ENCODE measurements at regions not wholly inside any gene's neighbourhood (a gene's known extent, or its start where the extent isn't known, plus 50 kb on each side); places are given as distances from the start of the nearest gene placed in this dataset.

DNA sequence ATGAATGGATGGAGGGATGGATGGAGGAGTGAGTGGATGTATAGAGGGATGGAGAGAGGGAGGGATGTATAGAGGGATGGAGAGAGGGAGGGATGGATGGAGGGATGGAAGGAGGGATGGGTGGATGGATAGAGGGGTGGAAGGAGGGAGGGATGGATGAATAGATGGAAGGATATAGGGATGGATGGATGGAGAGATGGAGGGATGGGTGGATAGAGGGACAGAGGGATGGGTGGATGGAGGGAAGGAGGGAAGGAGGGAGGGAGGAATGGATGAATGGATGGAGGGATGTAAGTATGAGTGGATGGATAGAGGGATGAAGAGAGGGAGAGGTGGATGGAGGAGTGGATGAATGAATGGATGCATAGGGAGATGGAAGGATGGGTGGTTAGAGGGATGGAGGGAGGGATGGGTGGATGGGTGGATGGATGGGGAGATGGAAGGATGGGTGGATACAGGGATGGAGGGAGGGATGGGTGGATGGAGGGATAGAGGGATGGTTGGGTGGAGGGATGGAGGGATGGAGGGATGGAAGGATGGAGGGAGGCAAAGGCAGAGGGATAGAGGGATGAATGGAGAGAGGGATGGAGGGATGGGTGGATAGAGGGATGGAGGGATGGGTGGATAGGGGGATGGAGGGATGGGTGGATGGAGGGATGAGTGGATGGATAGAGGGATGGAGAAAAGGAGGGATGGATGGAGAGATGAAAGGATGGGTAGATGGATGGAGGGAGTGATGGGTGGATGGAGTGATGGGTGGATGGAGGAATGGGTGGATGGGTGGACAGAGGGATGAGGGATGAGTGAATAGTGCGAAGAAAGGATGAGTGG, 313.8 kb downstream of the UACA start:
- WGBS, 5 donors = 90 to 100% (median 96%) methylated on average over 1 of the region's 1 CpG
- intact Hi-C loops (cut with DNase I; ENCODE audit: low total_unique reads) = no loop called here
- H3K4me3 ChIP-seq = no peak overlapping the region
- H3K4me1 ChIP-seq = peaks cover 13 to 33% (median 26%) of the 10 kb centered on the region in 4 donors
- DNase-seq = no peak
- TF ChIP-seq EP300 (IDR thresholded peaks at IDR 0.05) (no peak), POLR2AphosphoS5 (IDR thresholded peaks at IDR 0.05) (no peak), POLR2A (IDR thresholded peaks at IDR 0.05) (no peak)
- no peak overlapping the region for H3K27ac ChIP-seq
- H3K9me3 ChIP-seq = no peaks in the 10 kb centered on the region
- H3K36me3 ChIP-seq = no peaks in the 10 kb centered on the region
- peaks cover 0 to 9% (median 0%) of the 10 kb centered on the region in 3 donors for H3K27me3 ChIP-seq

DNA sequence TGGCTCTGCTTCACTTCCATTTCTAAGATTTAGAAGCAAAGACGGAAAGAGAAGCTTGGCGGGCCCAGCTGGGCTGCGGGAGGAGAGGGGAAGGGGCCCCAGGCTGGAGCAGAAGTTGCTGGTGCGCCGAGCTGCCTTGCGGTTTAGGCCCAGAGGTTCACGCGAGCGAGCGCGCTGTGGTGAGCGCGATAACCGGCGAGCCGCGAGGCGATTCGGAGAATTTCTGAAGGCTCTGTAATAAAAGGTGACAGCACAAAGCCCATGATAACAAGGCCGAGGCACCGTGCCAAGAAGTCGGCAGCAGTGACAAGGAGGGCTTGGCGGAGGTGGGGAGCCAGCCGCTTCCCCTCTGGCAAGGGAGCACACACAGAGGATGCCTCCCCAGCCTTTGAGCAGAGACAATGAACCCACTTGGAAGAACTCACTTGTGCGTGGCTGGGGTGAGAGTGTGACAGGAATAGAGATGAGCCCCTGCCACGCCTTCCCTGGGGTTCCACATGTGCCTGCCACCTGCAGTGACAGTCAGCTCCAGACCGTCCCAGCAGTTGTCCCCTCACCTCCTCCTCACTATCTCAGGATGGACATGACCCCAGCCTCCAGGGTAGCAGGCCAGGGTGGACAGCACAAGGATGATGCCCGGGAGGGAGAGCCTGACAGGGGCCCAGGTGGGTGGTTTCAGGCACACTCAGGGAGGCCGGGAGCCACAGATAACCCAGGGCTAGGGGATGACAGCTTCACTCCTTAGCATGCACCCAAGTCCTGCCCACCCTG, 315.2 kb downstream of the UACA start:
- DNase-seq = peak; percentile 50 to 77
- Histone ChIP-seq H3K4me3 (no peak overlapping the region), H3K27me3 (peaks cover 0 to 9% (median under 1%) of the 10 kb centered on the region in 3 donors), H3K4me1 (peaks cover 13 to 33% (median 26%) of the 10 kb centered on the region in 4 donors), H3K36me3 (no peaks in the 10 kb centered on the region), H3K9me3 (no peaks in the 10 kb centered on the region), H3K27ac (no peak overlapping the region)
- TF ChIP-seq POLR2A (IDR thresholded peaks at IDR 0.05) (no peak), CTCF (IDR thresholded peaks at IDR 0.05) (no peak)
- WGBS, 5 donors = 30 to 55% (median 35%) methylated on average over 28 to 29 of the region's 29 CpGs
- intact Hi-C loops (cut with DNase I; ENCODE audit: low total_unique reads) = no loop called here

DNA sequence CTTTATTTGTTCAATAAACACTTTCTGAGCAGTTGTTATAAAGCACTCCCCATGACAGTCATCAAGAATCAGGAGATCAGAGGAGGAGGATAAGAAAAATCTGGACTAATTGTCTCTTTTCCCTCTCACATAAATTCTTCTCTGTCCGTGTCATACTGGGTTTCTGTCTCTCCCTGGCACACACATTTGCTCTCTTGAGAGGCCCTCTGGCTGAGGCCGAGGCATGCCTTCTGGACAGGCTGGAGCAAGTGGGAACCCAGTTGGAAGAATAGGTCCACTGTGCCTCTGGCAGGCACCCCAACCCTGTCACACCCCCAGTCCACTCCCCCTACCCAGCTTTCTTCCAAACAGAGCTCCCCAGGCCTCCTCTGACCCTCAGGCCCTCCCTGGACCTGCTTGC, 315.8 kb downstream of the UACA start:
- TF ChIP-seq CTCF (IDR thresholded peaks at IDR 0.05) = no peak
- no peak for TF ChIP-seq POLR2A (IDR thresholded peaks at IDR 0.05)
- TF ChIP-seq POLR2AphosphoS5 (IDR thresholded peaks at IDR 0.05) = no peak
- intact Hi-C loops (cut with DNase I; ENCODE audit: low total_unique reads) = no loop called here
- Histone ChIP-seq H3K4me1 (peaks cover 13 to 33% (median 25%) of the 10 kb centered on the region in 4 donors), H3K4me3 (no peak overlapping the region), H3K27ac (no peak overlapping the region), H3K36me3 (no peaks in the 10 kb centered on the region), H3K9me3 (no peaks in the 10 kb centered on the region), H3K27me3 (peaks cover 0 to 15% (median 3%) of the 10 kb centered on the region in 3 donors)
- WGBS, 5 donors = 64 to 79% (median 66%) methylated on average over 2 of the region's 2 CpGs
- DNase-seq = no peak

- intact Hi-C loops (cut with DNase I; ENCODE audit: low total_unique reads) = no loop called here
- Histone ChIP-seq H3K27me3 (peaks cover 0 to 19% (median 3%) of the 10 kb centered on the region in 3 donors), H3K27ac (no peak overlapping the region), H3K9me3 (no peaks in the 10 kb centered on the region), H3K4me3 (no peak overlapping the region), H3K4me1 (peaks cover 8 to 28% (median 20%) of the 10 kb centered on the region in 4 donors), H3K36me3 (no peaks in the 10 kb centered on the region)
- 86 to 92% (median 90%) methylated on average over 5 of the region's 5 CpGs for WGBS, 5 donors
- TF ChIP-seq POLR2AphosphoS5 (IDR thresholded peaks at IDR 0.05) = no peak
- no peak for DNase-seq
Observed at GRCh38 chr15:70447081-70447480, 316.3 kb downstream of the UACA start.

- intact Hi-C loops (cut with DNase I; ENCODE audit: low total_unique reads) = no loop called here
- WGBS, 5 donors = 77 to 87% (median 83%) methylated on average over 9 of the region's 9 CpGs
- Histone ChIP-seq H3K27ac (no peak overlapping the region), H3K4me3 (no peak overlapping the region), H3K36me3 (no peaks in the 10 kb centered on the region), H3K9me3 (no peaks in the 10 kb centered on the region), H3K27me3 (peaks cover 0 to 25% (median 3%) of the 10 kb centered on the region in 3 donors), H3K4me1 (peaks cover 6 to 17% (median 14%) of the 10 kb centered on the region in 4 donors)
- TF ChIP-seq POLR2AphosphoS5 (IDR thresholded peaks at IDR 0.05) (no peak), EP300 (IDR thresholded peaks at IDR 0.05) (no peak), CTCF (IDR thresholded peaks at IDR 0.05) (no peak), POLR2A (IDR thresholded peaks at IDR 0.05) (no peak)
- DNase-seq = no peak
Observed at GRCh38 chr15:70443486-70444273, 319.7 kb downstream of the UACA start.

Data from stomach (tissue), 8 donors.